Glutamatergic neuron (in vitro differentiated cells): ENCODE measurements at regions not wholly inside any gene's neighbourhood (a gene's known extent, or its start where the extent isn't known, plus 50 kb on each side); places are given as distances from the start of the nearest gene placed in this dataset.
"Not testable (repeated sequence)": the region's sequence is repeated elsewhere in the genome, so short reads cannot be mapped to it uniquely, and the experiment has no call there.

ENCODE experiments used
- DNase-seq: peaks from one replicate; pipeline ENCODE4 v3.0.0; 2022
- H3K27ac Mint-ChIP-seq: one replicate; pipeline ENCODE4 v1.8.0; 2020; ENCODE audit warnings: mild to moderate bottlenecking, mixed read lengths, inconsistent platforms; ENCODE audit not compliant: unreplicated experiment
- H3K27me3 Mint-ChIP-seq: one replicate; pipeline ENCODE4 v1.8.0; 2020; ENCODE audit warnings: mild to moderate bottlenecking, moderate library complexity, mixed read lengths, inconsistent platforms; ENCODE audit not compliant: unreplicated experiment
- H3K36me3 Mint-ChIP-seq: one replicate; pipeline ENCODE4 v1.8.0; 2020; ENCODE audit warnings: mild to moderate bottlenecking, mixed read lengths, inconsistent platforms; ENCODE audit not compliant: unreplicated experiment
- H3K4me1 Mint-ChIP-seq: one replicate; pipeline ENCODE4 v1.8.0; 2020; ENCODE audit warnings: mild to moderate bottlenecking, low read depth, mixed read lengths, inconsistent platforms; ENCODE audit not compliant: unreplicated experiment
- H3K4me3 Mint-ChIP-seq: one replicate; pipeline ENCODE4 v1.8.0; 2020; ENCODE audit warnings: mild to moderate bottlenecking, mixed read lengths, inconsistent platforms; ENCODE audit not compliant: unreplicated experiment
- H3K9me3 Mint-ChIP-seq: one replicate; pipeline ENCODE4 v1.8.0; 2020; ENCODE audit warnings: mild to moderate bottlenecking, moderate library complexity, mixed read lengths, inconsistent platforms; ENCODE audit not compliant: unreplicated experiment
- TF ChIP-seq, protein P1 (sequence below): fragments of 200-600 bp; sonication (generic); IDR thresholded peaks from one replicate; pipeline ENCODE4 v1.5.0; 2021; ENCODE audit not compliant: partially characterized antibody, unreplicated experiment

DNA sequence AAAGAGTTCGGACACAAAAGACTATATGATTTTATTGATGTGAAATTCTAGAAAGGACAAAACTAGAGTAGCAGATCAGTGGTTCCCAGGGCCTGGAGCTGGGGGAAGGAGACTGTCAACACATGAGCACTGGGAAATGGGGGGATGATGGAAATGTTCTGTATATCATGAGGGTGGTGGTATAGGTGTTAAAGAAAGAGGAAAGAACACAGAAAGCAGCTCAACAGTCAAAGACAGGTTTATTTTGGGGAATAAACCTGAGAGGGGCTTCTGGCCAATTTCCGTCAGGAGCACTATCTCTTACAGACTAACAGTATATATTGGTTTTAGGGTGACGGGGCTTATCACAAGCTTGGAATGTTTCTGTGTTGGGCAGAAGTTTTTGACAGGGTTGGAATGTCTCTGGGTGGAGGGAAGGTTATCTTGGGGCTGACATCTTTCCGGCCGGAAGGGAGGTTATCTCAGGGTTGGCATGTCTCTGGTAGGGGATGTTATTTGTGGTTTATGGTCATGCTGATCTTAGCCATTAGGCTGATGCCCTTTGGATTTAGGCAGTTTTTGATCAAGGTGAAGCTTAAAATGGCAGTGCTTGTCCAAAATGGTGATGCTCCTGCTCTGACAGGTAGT lies 254.6 kb upstream of the NRP1 start:
- Mint-ChIP-seq H3K27me3 (peaks cover 2% of the 10 kb centered on the region), H3K4me1 (no peaks in the 10 kb centered on the region), H3K9me3 (peaks cover 5% of the 10 kb centered on the region), H3K27ac (no peak overlapping the region), H3K36me3 (peaks cover 10% of the 10 kb centered on the region), H3K4me3 (no peak overlapping the region)
- DNase-seq, result no peak
- TF ChIP-seq, protein P1, sequence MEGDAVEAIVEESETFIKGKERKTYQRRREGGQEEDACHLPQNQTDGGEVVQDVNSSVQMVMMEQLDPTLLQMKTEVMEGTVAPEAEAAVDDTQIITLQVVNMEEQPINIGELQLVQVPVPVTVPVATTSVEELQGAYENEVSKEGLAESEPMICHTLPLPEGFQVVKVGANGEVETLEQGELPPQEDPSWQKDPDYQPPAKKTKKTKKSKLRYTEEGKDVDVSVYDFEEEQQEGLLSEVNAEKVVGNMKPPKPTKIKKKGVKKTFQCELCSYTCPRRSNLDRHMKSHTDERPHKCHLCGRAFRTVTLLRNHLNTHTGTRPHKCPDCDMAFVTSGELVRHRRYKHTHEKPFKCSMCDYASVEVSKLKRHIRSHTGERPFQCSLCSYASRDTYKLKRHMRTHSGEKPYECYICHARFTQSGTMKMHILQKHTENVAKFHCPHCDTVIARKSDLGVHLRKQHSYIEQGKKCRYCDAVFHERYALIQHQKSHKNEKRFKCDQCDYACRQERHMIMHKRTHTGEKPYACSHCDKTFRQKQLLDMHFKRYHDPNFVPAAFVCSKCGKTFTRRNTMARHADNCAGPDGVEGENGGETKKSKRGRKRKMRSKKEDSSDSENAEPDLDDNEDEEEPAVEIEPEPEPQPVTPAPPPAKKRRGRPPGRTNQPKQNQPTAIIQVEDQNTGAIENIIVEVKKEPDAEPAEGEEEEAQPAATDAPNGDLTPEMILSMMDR, result no peak

DNA sequence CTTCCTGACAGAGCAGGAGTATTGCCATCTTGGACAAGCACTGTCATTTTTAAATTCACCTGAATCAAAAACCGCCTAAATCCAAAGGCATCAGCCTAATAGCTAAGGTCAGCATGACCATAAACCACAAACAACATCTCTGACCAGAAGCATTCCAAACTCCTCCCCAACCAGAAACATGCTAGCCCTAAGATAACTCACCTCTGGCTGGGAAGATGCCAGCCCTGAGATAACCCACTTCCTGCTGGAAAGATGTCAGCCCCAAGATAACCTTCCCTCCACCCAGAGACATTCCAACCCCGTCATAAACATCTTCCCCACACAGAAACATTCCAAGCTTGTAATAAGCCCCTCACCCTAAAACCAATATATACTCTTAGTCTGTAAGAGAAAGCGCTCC lies 250.1 kb upstream of the NRP1 start:
- H3K36me3 Mint-ChIP-seq, result peaks cover 10% of the 10 kb centered on the region
- DNase-seq, result not testable (repeated sequence)

DNA sequence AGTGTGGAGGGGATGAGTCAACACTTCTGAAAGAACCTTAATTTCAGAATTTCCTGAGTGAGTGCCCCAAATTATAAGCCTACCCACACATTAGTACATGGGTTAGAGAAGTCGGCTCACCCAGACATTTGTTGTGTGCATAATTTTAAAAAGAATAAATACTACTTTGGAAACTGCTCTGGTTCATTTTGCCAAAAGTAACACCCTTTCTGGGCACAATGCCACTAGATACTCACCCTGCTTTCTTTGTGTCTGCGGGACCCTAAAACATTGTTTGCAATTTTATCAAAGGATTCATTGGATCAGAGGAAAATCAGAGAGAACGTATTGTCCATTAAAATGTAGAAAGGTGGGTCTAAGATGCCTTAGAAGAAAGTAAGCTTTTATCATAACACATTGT lies 245.5 kb upstream of the NRP1 start:
- Mint-ChIP-seq H3K36me3 (no peaks in the 10 kb centered on the region), H3K9me3 (peaks cover 3% of the 10 kb centered on the region), H3K27ac (no peak overlapping the region), H3K4me1 (no peaks in the 10 kb centered on the region), H3K27me3 (no peaks in the 10 kb centered on the region), H3K4me3 (no peak overlapping the region)
- no peak for DNase-seq
- TF ChIP-seq, protein P1, result no peak

More for the DNA sequence above, 250.1 kb upstream of the NRP1 start:
- H3K4me3 Mint-ChIP-seq, H3K27me3 Mint-ChIP-seq, H3K4me1 Mint-ChIP-seq, H3K27ac Mint-ChIP-seq, H3K9me3 Mint-ChIP-seq: not testable (repeated sequence)

DNA sequence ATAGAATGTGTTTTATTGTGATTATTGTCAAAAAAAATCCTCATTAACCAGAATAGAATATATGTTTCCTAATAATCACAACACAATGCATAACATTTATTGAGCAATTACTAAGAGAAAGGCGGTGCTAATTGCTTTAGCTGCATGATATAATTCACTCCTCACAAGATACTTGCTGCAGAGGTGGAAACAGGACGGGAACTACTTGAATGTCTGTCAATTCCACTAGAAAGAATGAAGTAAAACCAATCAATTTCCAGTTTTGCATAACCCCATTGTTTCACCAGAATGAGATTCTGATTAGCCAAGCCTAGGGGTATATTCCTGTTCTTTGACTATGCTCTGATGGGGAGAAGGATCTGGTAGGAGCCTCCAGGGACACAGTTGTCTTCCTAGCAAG lies 239.1 kb upstream of the NRP1 start:
- H3K27ac Mint-ChIP-seq, result no peak overlapping the region
- no peaks in the 10 kb centered on the region for H3K9me3 Mint-ChIP-seq
- no peaks in the 10 kb centered on the region for H3K36me3 Mint-ChIP-seq
- no peak for DNase-seq
- no peaks in the 10 kb centered on the region for H3K27me3 Mint-ChIP-seq
- no peaks in the 10 kb centered on the region for H3K4me1 Mint-ChIP-seq
- TF ChIP-seq, protein P1, result no peak
- no peak overlapping the region for H3K4me3 Mint-ChIP-seq

DNA sequence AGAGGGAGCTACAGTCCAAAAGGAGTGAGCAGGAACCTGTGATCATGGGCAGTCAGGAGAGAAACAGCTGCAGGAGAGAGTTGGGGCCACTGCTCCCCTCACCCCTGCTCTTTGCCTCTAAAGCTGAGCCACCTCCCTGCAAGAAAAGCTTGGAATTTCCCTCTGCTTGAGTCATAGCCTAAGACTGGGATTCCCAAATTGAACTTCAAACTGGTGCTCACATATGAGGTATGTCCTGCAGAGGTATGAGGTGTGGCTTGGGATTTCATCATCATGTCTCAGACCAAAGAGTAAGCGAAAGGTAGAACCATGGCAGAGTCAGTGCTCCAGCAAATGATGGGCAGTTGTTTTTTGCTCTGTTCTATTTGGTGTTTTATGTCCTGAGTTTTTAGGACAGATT lies 237.1 kb upstream of the NRP1 start:
- no peaks in the 10 kb centered on the region for H3K27me3 Mint-ChIP-seq
- no peak for DNase-seq
- TF ChIP-seq, protein P1, result no peak
- no peaks in the 10 kb centered on the region for H3K4me1 Mint-ChIP-seq
- no peaks in the 10 kb centered on the region for H3K9me3 Mint-ChIP-seq
- no peaks in the 10 kb centered on the region for H3K36me3 Mint-ChIP-seq
- no peak overlapping the region for H3K27ac Mint-ChIP-seq
- no peak overlapping the region for H3K4me3 Mint-ChIP-seq
